Liver (tissue), 8 donors: ENCODE measurements at regions not wholly inside any gene's neighbourhood (a gene's known extent, or its start where the extent isn't known, plus 50 kb on each side); places are given as distances from the start of the nearest gene placed in this dataset.

Experiments
- DNase-seq: peaks from one replicate; pipeline ENCODE4 v3.0.0-alpha.2; 2017; ENCODE audit warnings: low spot score
- H3K27ac ChIP-seq, 2 donors: one replicate each; pipeline ENCODE4 v1.7.0; 2013; ENCODE audit warnings: inconsistent platforms in 2 of 2, low read length in 2 of 2, control low read depth in 1 of 2, low read depth in 1 of 2, mild to moderate bottlenecking in 1 of 2
- H3K27me3 ChIP-seq, 4 donors: one replicate each; pipeline versions ENCODE4 v1.6.1 to v1.7.0; 2013; ENCODE audit warnings: low read length in 3 of 4, inconsistent platforms in 1 of 4, mild to moderate bottlenecking in 1 of 4, moderate library complexity in 1 of 4; ENCODE audit not compliant: control insufficient read depth in 4 of 4, insufficient read depth in 4 of 4
- H3K36me3 ChIP-seq, 4 donors: one replicate each; pipeline versions ENCODE4 v1.6.1 to v1.7.0; 2013; ENCODE audit warnings: low read length in 3 of 4, mild to moderate bottlenecking in 3 of 4, low read depth in 1 of 4, moderate library complexity in 1 of 4; ENCODE audit not compliant: control insufficient read depth in 4 of 4, insufficient read depth in 3 of 4
- H3K4me1 ChIP-seq, 4 donors: one replicate each; pipeline versions ENCODE4 v1.6.1 to v1.7.0; 2013; ENCODE audit warnings: low read length in 3 of 4, mild to moderate bottlenecking in 3 of 4, moderate library complexity in 1 of 4; ENCODE audit not compliant: control insufficient read depth in 4 of 4, insufficient read depth in 4 of 4
- H3K4me3 ChIP-seq, 3 donors: one replicate each; pipeline versions ENCODE4 v1.6.1 to v1.7.0; 2013; ENCODE audit warnings: low read length in 3 of 3, control low read depth in 1 of 3, low read depth in 1 of 3, mild to moderate bottlenecking in 1 of 3
- H3K9ac ChIP-seq, 2 donors: one replicate each; pipeline ENCODE4 v1.7.0; 2013; ENCODE audit warnings: low read length in 2 of 2, mild to moderate bottlenecking in 2 of 2, moderate library complexity in 2 of 2, control low read depth in 1 of 2, low read depth in 1 of 2
- H3K9me3 ChIP-seq, 4 donors: one replicate each; pipeline versions ENCODE4 v1.6.1 to v1.7.0; 2013; ENCODE audit warnings: low read length in 3 of 4; ENCODE audit not compliant: control insufficient read depth in 4 of 4
- ATF3 ChIP-seq: IDR thresholded peaks from 2 replicates; pipeline ENCODE4 v1.6.1; 2016; ENCODE audit warnings: antibody characterized with exemption
- EGR1 ChIP-seq, 2 donors: IDR thresholded peaks; 2 replicates each; pipeline ENCODE4 v1.6.1; 2016 to 2018; ENCODE audit warnings: antibody characterized with exemption in 2 of 2, low read depth in 2 of 2
- FOXA1 ChIP-seq: IDR thresholded peaks from 2 replicates; pipeline ENCODE4 v1.6.1; 2016; ENCODE audit warnings: antibody characterized with exemption
- FOXA2 ChIP-seq: IDR thresholded peaks from 2 replicates; pipeline ENCODE4 v1.6.1; 2016; ENCODE audit warnings: antibody characterized with exemption
- GABPA ChIP-seq, 2 donors: IDR thresholded peaks in 1 of 2; conservative IDR thresholded peaks in 1 of 2; 2 replicates each; pipeline ENCODE4 v1.6.1; 2016; ENCODE audit warnings: antibody characterized with exemption in 2 of 2, mild to moderate bottlenecking in 1 of 2, moderate library complexity in 1 of 2
- HNF4A ChIP-seq, 2 donors: conservative IDR thresholded peaks; 2 replicates each; pipeline ENCODE4 v1.6.1; 2016; ENCODE audit warnings: antibody characterized with exemption in 2 of 2, mild to moderate bottlenecking in 2 of 2
- HNF4G ChIP-seq: IDR thresholded peaks from 2 replicates; pipeline ENCODE4 v1.6.1; 2016; ENCODE audit warnings: antibody characterized with exemption
- JUND ChIP-seq, 2 donors: IDR thresholded peaks; 2 replicates each; pipeline ENCODE4 v1.6.1; 2016; ENCODE audit warnings: antibody characterized with exemption in 2 of 2
- MAX ChIP-seq: IDR thresholded peaks from 2 replicates; pipeline ENCODE4 v1.6.1; 2016; ENCODE audit warnings: antibody characterized with exemption
- NR2F2 ChIP-seq: IDR thresholded peaks from 2 replicates; pipeline ENCODE4 v1.6.1; 2016; ENCODE audit warnings: antibody characterized with exemption
- RAD21 ChIP-seq, 2 donors: IDR thresholded peaks; 2 replicates each; pipeline ENCODE4 v1.6.1; 2016; ENCODE audit warnings: antibody characterized with exemption in 2 of 2, mild to moderate bottlenecking in 2 of 2
- RXRA ChIP-seq, 2 donors: IDR thresholded peaks; 2 replicates each; pipeline ENCODE4 v1.6.1; 2017 to 2018; ENCODE audit warnings: antibody characterized with exemption in 2 of 2, mild to moderate bottlenecking in 1 of 2
- SP1 ChIP-seq: IDR thresholded peaks from 2 replicates; pipeline ENCODE4 v1.6.1; 2018; ENCODE audit warnings: antibody characterized with exemption, mild to moderate bottlenecking
- TAF1 ChIP-seq: conservative IDR thresholded peaks from 2 replicates; pipeline ENCODE4 v1.6.1; 2016; ENCODE audit warnings: antibody characterized with exemption, mild to moderate bottlenecking
- YY1 ChIP-seq: IDR thresholded peaks from 2 replicates; pipeline ENCODE4 v1.6.1; 2016; ENCODE audit warnings: antibody characterized with exemption, mild to moderate bottlenecking
- ZBTB33 ChIP-seq: IDR thresholded peaks from 2 replicates; pipeline ENCODE4 v1.6.1; 2016; ENCODE audit warnings: antibody characterized with exemption
- WGBS: extraction: QIAGEN DNeasy Blood & Tissue Kit; methylation state at CpG from one replicate; pipeline ENCODE4 v1.1.7; 2013; 5-methylcytosine and 5-hydroxymethylcytosine counted together
- TF ChIP-seq, protein P1 (sequence below): IDR thresholded peaks from 2 replicates; pipeline ENCODE4 v1.6.1; 2016; ENCODE audit warnings: antibody characterized with exemption, mild to moderate bottlenecking
- TF ChIP-seq, protein P2 (sequence below): fragments of 150-350 bp; IDR thresholded peaks from 2 replicates; pipeline ENCODE4 v1.5.1; 2017; ENCODE audit warnings: improper control_type of control experiment, low read depth, low read length; ENCODE audit not compliant: missing input control
- donor health status: healthy.
- donor health status: healthy.
- donor health status: healthy.
- donor health status: healthy.
- donor health status: healthy.

DNA sequence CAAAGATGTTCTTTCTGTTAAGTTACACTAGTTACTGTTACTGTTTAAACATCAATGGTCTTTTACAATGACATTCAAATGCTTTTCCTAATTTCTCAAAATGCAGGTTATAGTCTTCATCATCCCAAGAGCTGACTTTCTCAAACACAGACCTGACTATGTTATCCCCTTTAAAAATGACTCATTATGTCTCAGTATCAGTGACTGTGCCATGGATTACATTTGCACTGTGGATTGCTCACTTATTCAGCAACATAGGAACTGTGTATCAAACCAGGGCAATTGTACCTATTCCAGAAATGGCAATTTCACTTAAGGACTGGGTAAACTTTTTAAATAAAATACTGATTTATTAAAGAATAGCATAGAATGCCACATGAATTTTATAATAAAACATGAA, 630.2 kb upstream of the NOVA1 start:
- no peaks in the 10 kb centered on the region for H3K4me1 ChIP-seq
- no peak for DNase-seq
- TF ChIP-seq, protein P1, sequence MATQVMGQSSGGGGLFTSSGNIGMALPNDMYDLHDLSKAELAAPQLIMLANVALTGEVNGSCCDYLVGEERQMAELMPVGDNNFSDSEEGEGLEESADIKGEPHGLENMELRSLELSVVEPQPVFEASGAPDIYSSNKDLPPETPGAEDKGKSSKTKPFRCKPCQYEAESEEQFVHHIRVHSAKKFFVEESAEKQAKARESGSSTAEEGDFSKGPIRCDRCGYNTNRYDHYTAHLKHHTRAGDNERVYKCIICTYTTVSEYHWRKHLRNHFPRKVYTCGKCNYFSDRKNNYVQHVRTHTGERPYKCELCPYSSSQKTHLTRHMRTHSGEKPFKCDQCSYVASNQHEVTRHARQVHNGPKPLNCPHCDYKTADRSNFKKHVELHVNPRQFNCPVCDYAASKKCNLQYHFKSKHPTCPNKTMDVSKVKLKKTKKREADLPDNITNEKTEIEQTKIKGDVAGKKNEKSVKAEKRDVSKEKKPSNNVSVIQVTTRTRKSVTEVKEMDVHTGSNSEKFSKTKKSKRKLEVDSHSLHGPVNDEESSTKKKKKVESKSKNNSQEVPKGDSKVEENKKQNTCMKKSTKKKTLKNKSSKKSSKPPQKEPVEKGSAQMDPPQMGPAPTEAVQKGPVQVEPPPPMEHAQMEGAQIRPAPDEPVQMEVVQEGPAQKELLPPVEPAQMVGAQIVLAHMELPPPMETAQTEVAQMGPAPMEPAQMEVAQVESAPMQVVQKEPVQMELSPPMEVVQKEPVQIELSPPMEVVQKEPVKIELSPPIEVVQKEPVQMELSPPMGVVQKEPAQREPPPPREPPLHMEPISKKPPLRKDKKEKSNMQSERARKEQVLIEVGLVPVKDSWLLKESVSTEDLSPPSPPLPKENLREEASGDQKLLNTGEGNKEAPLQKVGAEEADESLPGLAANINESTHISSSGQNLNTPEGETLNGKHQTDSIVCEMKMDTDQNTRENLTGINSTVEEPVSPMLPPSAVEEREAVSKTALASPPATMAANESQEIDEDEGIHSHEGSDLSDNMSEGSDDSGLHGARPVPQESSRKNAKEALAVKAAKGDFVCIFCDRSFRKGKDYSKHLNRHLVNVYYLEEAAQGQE = no peak
- TF ChIP-seq, protein P2, sequence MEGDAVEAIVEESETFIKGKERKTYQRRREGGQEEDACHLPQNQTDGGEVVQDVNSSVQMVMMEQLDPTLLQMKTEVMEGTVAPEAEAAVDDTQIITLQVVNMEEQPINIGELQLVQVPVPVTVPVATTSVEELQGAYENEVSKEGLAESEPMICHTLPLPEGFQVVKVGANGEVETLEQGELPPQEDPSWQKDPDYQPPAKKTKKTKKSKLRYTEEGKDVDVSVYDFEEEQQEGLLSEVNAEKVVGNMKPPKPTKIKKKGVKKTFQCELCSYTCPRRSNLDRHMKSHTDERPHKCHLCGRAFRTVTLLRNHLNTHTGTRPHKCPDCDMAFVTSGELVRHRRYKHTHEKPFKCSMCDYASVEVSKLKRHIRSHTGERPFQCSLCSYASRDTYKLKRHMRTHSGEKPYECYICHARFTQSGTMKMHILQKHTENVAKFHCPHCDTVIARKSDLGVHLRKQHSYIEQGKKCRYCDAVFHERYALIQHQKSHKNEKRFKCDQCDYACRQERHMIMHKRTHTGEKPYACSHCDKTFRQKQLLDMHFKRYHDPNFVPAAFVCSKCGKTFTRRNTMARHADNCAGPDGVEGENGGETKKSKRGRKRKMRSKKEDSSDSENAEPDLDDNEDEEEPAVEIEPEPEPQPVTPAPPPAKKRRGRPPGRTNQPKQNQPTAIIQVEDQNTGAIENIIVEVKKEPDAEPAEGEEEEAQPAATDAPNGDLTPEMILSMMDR = no peak
- TF ChIP-seq TAF1 = no peak
- no peak for TF ChIP-seq YY1
- no peak for TF ChIP-seq NR2F2
- TF ChIP-seq GABPA (IDR thresholded peaks at IDR 0.05 in 1 of 2, conservative IDR thresholded peaks at IDR 0.05 in 1 of 2) = no peak
- TF ChIP-seq FOXA2 = no peak
- TF ChIP-seq JUND (IDR thresholded peaks at IDR 0.05) = no peak
- TF ChIP-seq HNF4G = no peak
- no peak for TF ChIP-seq MAX
- no peak for TF ChIP-seq SP1
- TF ChIP-seq ZBTB33 = no peak
- no peak for TF ChIP-seq EGR1 (IDR thresholded peaks at IDR 0.05; ENCODE audit: low read depth in 2 of 2)
- no peak for TF ChIP-seq FOXA1
- no peak for TF ChIP-seq ATF3
- H3K9ac ChIP-seq = no peak overlapping the region
- no peak overlapping the region for H3K27ac ChIP-seq
- no peaks in the 10 kb centered on the region for H3K27me3 ChIP-seq
- H3K9me3 ChIP-seq = no peaks in the 10 kb centered on the region
- no peaks in the 10 kb centered on the region for H3K36me3 ChIP-seq
- no peak overlapping the region for H3K4me3 ChIP-seq

DNA sequence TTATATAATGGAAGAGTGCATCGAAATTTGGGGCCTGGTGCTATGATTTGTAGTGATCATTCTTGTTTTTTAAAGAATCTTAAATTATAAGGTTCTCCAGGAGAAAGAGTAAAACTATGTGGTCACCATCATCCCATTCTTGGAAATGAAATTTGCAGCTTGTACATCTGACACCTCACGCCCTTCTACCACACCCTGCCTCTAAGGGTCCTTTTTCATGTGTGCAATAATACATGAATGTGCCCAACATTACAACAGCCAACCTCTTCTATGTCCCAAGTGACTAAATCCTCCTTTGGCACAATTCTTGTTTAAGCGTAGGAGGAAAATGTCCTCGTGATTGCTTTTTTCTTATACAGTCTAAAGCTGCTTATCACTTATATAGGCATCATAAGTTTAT, 636.5 kb upstream of the NOVA1 start:
- Histone ChIP-seq H3K27ac (no peak overlapping the region), H3K9ac (no peak overlapping the region), H3K4me3 (no peak overlapping the region), H3K36me3 (no peaks in the 10 kb centered on the region), H3K27me3 (no peaks in the 10 kb centered on the region), H3K9me3 (no peaks in the 10 kb centered on the region), H3K4me1 (no peaks in the 10 kb centered on the region)
- TF ChIP-seq ZBTB33 (no peak), FOXA1 (no peak), HNF4A (conservative IDR thresholded peaks at IDR 0.05) (no peak), TAF1 (no peak), RXRA (IDR thresholded peaks at IDR 0.05) (no peak), RAD21 (IDR thresholded peaks at IDR 0.05) (no peak)
- TF ChIP-seq, protein P2 = no peak
- WGBS = 72% methylated on average over 4 of the region's 4 CpGs
- no peak for DNase-seq
